GM12892 (cell line): ENCODE measurements at regions not wholly inside any gene's neighbourhood (a gene's known extent, or its start where the extent isn't known, plus 50 kb on each side); places are given as distances from the start of the nearest gene placed in this dataset.

Experiments
- POLR2A ChIP-seq: IDR thresholded peaks from 2 replicates; pipeline ENCODE4 v1.6.1; 2011; ENCODE audit warnings: low read depth, low read length, control low read depth
- POLR2AphosphoS5 ChIP-seq: IDR thresholded peaks from 2 replicates; pipeline ENCODE4 v1.6.1; 2011; ENCODE audit warnings: low read depth, low read length, control low read depth
- TAF1 ChIP-seq: IDR thresholded peaks from 2 replicates; pipeline ENCODE4 v1.6.1; 2011; ENCODE audit warnings: low read depth, mild to moderate bottlenecking, control low read depth, low read length, borderline replicate concordance

GRCh38 chr5:136802383-136802782 is 437.0 kb upstream of the TRPC7 start:
- no peak for TF ChIP-seq POLR2AphosphoS5
- no peak for TF ChIP-seq POLR2A
- TF ChIP-seq TAF1, result no peak
